Right ventricle myocardium superior (tissue), 1 donor: ENCODE measurements at regions not wholly inside any gene's neighbourhood (a gene's known extent, or its start where the extent isn't known, plus 50 kb on each side); places are given as distances from the start of the nearest gene placed in this dataset.
"Not testable (repeated sequence)": the region's sequence is repeated elsewhere in the genome, so short reads cannot be mapped to it uniquely, and the experiment has no call there.

Source experiments
- ATAC-seq: fragments of 200-7000 bp; cut with Tn5 transposase; one replicate; pipeline ENCODE4 v1.9.1; 2020; ENCODE audit warnings: mild to moderate bottlenecking; ENCODE audit not compliant: poor library complexity
- DNase-seq: peaks from one replicate; pipeline ENCODE4 v3.0.0-alpha.2; 2020
- intact Hi-C: fragments of 100-400 bp; cut with DNase I; formaldehyde crosslinking; loops from one replicate; pipeline ENCODE4 v1.11.2; 2022
- donor health status: DM: no; HTN: yes; CAD: no; lungs with severe emphysema.

- intact Hi-C loops = no loop called here
- no peak for DNase-seq
- ATAC-seq = no peak
Observed at GRCh38 chr10:106401161-106401560, 763.3 kb downstream of the SORCS1 start.

GRCh38 chr10:106399112-106399511 lies 765.4 kb downstream of the SORCS1 start:
- no peak for DNase-seq
- intact Hi-C loops = no loop called here
- ATAC-seq = no peak

GRCh38 chr10:106396192-106396591 lies 768.3 kb downstream of the SORCS1 start:
- ATAC-seq (peak; percentile 83), DNase-seq (no peak)
- intact Hi-C loops = no loop called here

GRCh38 chr10:106395041-106395749 lies 769.3 kb downstream of the SORCS1 start:
- intact Hi-C loops = no loop called here
- no peak for ATAC-seq
- DNase-seq = no peak

- peak; percentile 58 for ATAC-seq
Observed at GRCh38 chr10:106392778-106393177, 771.7 kb downstream of the SORCS1 start.

GRCh38 chr10:106387063-106387462 lies 777.4 kb downstream of the SORCS1 start:
- ATAC-seq = no peak
- DNase-seq = no peak
- intact Hi-C loops = no loop called here

More at GRCh38 chr10:106392778-106393177, 771.7 kb downstream of the SORCS1 start:
- intact Hi-C loops = no loop called here
- DNase-seq = no peak

GRCh38 chr10:106384496-106384895 lies 780.0 kb downstream of the SORCS1 start:
- ATAC-seq = no peak
- no peak for DNase-seq
- intact Hi-C loops = no loop called here

- DNase-seq = no peak
- ATAC-seq = no peak
- intact Hi-C loops = no loop called here
Observed at GRCh38 chr10:106380706-106381105, 783.8 kb downstream of the SORCS1 start.

GRCh38 chr10:106378251-106378650 lies 786.3 kb downstream of the SORCS1 start:
- ATAC-seq (no peak), DNase-seq (no peak)
- intact Hi-C loops = no loop called here

- no peak for ATAC-seq
- no peak for DNase-seq
- intact Hi-C loops = no loop called here
Observed at GRCh38 chr10:106370751-106371150, 793.8 kb downstream of the SORCS1 start.

GRCh38 chr10:106360870-106361269 lies 803.6 kb downstream of the SORCS1 start:
- intact Hi-C loops = no loop called here
- ATAC-seq (peak; percentile 82), DNase-seq (no peak)

GRCh38 chr10:106355450-106355849 lies 809.1 kb downstream of the SORCS1 start:
- intact Hi-C loops = no loop called here
- ATAC-seq = no peak

GRCh38 chr10:106348933-106349332 lies 815.6 kb downstream of the SORCS1 start:
- intact Hi-C loops = no loop called here
- ATAC-seq (no peak), DNase-seq (no peak)

More at GRCh38 chr10:106355450-106355849, 809.1 kb downstream of the SORCS1 start:
- no peak for DNase-seq

GRCh38 chr10:106347547-106347946 lies 817.0 kb downstream of the SORCS1 start:
- DNase-seq (no peak), ATAC-seq (no peak)
- intact Hi-C loops = no loop called here

GRCh38 chr10:106343539-106343938 lies 821.0 kb downstream of the SORCS1 start:
- intact Hi-C loops, ATAC-seq, DNase-seq: not testable (repeated sequence)

GRCh38 chr10:106341356-106341755 lies 823.1 kb downstream of the SORCS1 start:
- DNase-seq (no peak), ATAC-seq (peak; percentile 31)
- intact Hi-C loops = no loop called here

- ATAC-seq (no peak), DNase-seq (no peak)
- intact Hi-C loops = no loop called here
Observed at GRCh38 chr10:106338486-106338885, 826.0 kb downstream of the SORCS1 start.

GRCh38 chr10:106336874-106337273 lies 827.6 kb downstream of the SORCS1 start:
- intact Hi-C loops = no loop called here
- no peak for DNase-seq
- no peak for ATAC-seq

GRCh38 chr10:106327747-106328146 lies 836.8 kb downstream of the SORCS1 start:
- DNase-seq (no peak), ATAC-seq (no peak)
- intact Hi-C loops = no loop called here

- ATAC-seq = no peak
- intact Hi-C loops = no loop called here
- no peak for DNase-seq
Observed at GRCh38 chr10:106320876-106321275, 843.6 kb downstream of the SORCS1 start.

- DNase-seq = no peak
- intact Hi-C loops = no loop called here
- ATAC-seq = no peak
Observed at GRCh38 chr10:106320078-106320477, 844.4 kb downstream of the SORCS1 start.
